WTC11 (cell line): ENCODE measurements at regions not wholly inside any gene's neighbourhood (a gene's known extent, or its start where the extent isn't known, plus 50 kb on each side); places are given as distances from the start of the nearest gene placed in this dataset.

ENCODE experiments used
- ATAC-seq: fragments of 200-7000 bp; cut with Tn5 transposase; 2 replicates; pipeline ENCODE4 v1.10.0; 2021; ENCODE audit warnings: mild to moderate bottlenecking, moderate library complexity
- CTCF ChIA-PET: fragments of 300-600 bp; sonication (Branson Sonifier 250); formaldehyde crosslinking; loops from one replicate; lab custom pipeline; 2021; ENCODE audit warnings: antibody characterized with exemption; lab: Charles Lee
- POLR2A ChIA-PET: fragments of 350-600 bp; sonication (Branson Sonifier 250); formaldehyde crosslinking; loops from one replicate; lab custom pipeline; 2021; ENCODE audit warnings: antibody characterized with exemption; lab: Charles Lee
- DNase-seq: peaks from one replicate; pipeline ENCODE4 v3.0.0; 2021; ENCODE audit warnings: low spot score
- H3K27ac Mint-ChIP-seq: 2 replicates; pipeline ENCODE4 v1.8.0; 2021; ENCODE audit warnings: mixed read lengths
- H3K27me3 Mint-ChIP-seq: 2 replicates; pipeline ENCODE4 v1.8.0; 2021; ENCODE audit warnings: low read depth, mild to moderate bottlenecking, moderate library complexity, mixed read lengths
- H3K36me3 Mint-ChIP-seq: 2 replicates; pipeline ENCODE4 v1.8.0; 2021; ENCODE audit warnings: mixed read lengths
- H3K4me1 Mint-ChIP-seq: 2 replicates; pipeline ENCODE4 v1.8.0; 2022; ENCODE audit warnings: mixed read lengths
- H3K4me3 Mint-ChIP-seq: 2 replicates; pipeline ENCODE4 v1.8.0; 2021; ENCODE audit warnings: mild to moderate bottlenecking, moderate library complexity, mixed read lengths
- H3K9me3 Mint-ChIP-seq: 2 replicates; pipeline ENCODE4 v1.8.0; 2021; ENCODE audit warnings: mixed read lengths
- ATF1 ChIP-seq: sonication (generic); formaldehyde crosslinking; IDR thresholded peaks from 2 replicates; pipeline ENCODE4 v1.8.1; 2023; ENCODE audit warnings: mild to moderate bottlenecking, moderate library complexity, missing genetic modification reagents
- CREB1 ChIP-seq: sonication (generic); formaldehyde crosslinking; IDR thresholded peaks from 2 replicates; pipeline ENCODE4 v1.8.0; 2023; ENCODE audit warnings: mild to moderate bottlenecking, missing genetic modification reagents
- CREM ChIP-seq: sonication (generic); formaldehyde crosslinking; IDR thresholded peaks from 2 replicates; pipeline ENCODE4 v1.8.1; 2022; ENCODE audit warnings: mild to moderate bottlenecking, missing genetic modification reagents, moderate library complexity
- FOXJ3 ChIP-seq: sonication (generic); formaldehyde crosslinking; IDR thresholded peaks from 2 replicates; pipeline ENCODE4 v1.9.0; 2021; ENCODE audit warnings: missing genetic modification reagents, mild to moderate bottlenecking, borderline replicate concordance
- FOXK1 ChIP-seq: sonication (generic); formaldehyde crosslinking; IDR thresholded peaks from 2 replicates; pipeline ENCODE4 v1.8.0; 2022; ENCODE audit warnings: mild to moderate bottlenecking, moderate library complexity, missing genetic modification reagents
- FOXP1 ChIP-seq: sonication (generic); formaldehyde crosslinking; IDR thresholded peaks from 2 replicates; pipeline ENCODE4 v1.8.0; 2022; ENCODE audit warnings: missing genetic modification reagents, mild to moderate bottlenecking, moderate library complexity, borderline replicate concordance
- JAZF1 ChIP-seq: fragments of 250-450 bp; sonication (Bioruptor Pico); IDR thresholded peaks from 2 replicates; pipeline ENCODE4 v1.9.0; 2021; ENCODE audit warnings: moderate library complexity, mild to moderate bottlenecking, inconsistent platforms
- OVOL2 ChIP-seq: fragments of 250-450 bp; sonication (Bioruptor Pico); IDR thresholded peaks from 2 replicates; pipeline ENCODE4 v1.9.0; 2021; ENCODE audit warnings: mild to moderate bottlenecking, borderline replicate concordance
- SP1 ChIP-seq: sonication (generic); formaldehyde crosslinking; conservative IDR thresholded peaks from 2 replicates; pipeline ENCODE4 v1.8.1; 2022; ENCODE audit warnings: missing genetic modification reagents
- TCF7 ChIP-seq: sonication (generic); formaldehyde crosslinking; IDR thresholded peaks from 2 replicates; pipeline ENCODE4 v1.8.0; 2022; ENCODE audit warnings: mild to moderate bottlenecking, low read depth, missing genetic modification reagents, moderate library complexity
- TP53 ChIP-seq: sonication (generic); formaldehyde crosslinking; IDR thresholded peaks from 2 replicates; pipeline ENCODE4 v1.8.1; 2023; ENCODE audit warnings: mild to moderate bottlenecking, missing genetic modification reagents
- ZNF263 ChIP-seq: sonication (generic); formaldehyde crosslinking; IDR thresholded peaks from 2 replicates; pipeline ENCODE4 v1.8.1; 2022; ENCODE audit warnings: low read depth, mild to moderate bottlenecking, moderate library complexity, missing genetic modification reagents
- TF ChIP-seq, protein P1 (sequence below): fragments of 250-450 bp; sonication (Bioruptor Pico); IDR thresholded peaks from 2 replicates; pipeline ENCODE4 v1.8.0; 2021; ENCODE audit warnings: mild to moderate bottlenecking
- TF ChIP-seq, protein P2 (sequence below): sonication (generic); formaldehyde crosslinking; IDR thresholded peaks from 2 replicates; pipeline ENCODE4 v1.8.1; 2023; ENCODE audit warnings: mild to moderate bottlenecking, missing genetic modification reagents, borderline replicate concordance
- TF ChIP-seq, protein P3 (sequence below): sonication (generic); formaldehyde crosslinking; IDR thresholded peaks from 2 replicates; pipeline ENCODE4 v1.8.0; 2022; ENCODE audit warnings: mild to moderate bottlenecking, missing genetic modification reagents
- TF ChIP-seq, protein P4 (sequence below): sonication (generic); formaldehyde crosslinking; conservative IDR thresholded peaks from 2 replicates; pipeline ENCODE4 v1.8.1; 2023; ENCODE audit warnings: mild to moderate bottlenecking, low read depth, missing genetic modification reagents, moderate library complexity

DNA sequence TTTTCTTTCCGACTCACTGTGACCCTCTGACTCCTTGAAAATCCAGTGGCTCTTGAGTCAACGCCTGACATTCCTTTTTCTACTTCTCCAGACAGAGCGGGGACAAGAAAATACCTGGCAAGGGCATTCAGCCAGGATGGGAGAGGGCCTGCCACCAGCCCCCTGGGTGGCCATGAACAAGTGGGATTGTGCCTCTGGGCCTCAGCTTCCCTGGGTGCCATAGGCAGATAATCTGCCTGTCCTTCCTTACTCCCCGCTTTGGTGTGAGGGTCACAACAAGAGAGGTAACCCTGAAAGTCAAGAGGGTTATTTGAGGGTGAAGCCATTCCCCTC, 613.9 kb upstream of the CADM1 start:
- no peak for DNase-seq
- ChIA-PET POLR2A (no interaction called here), CTCF (no interaction called here)
- peaks cover 20% of the 10 kb centered on the region for H3K9me3 Mint-ChIP-seq
- ATAC-seq = no peak
- peaks cover 5% of the 10 kb centered on the region for H3K36me3 Mint-ChIP-seq
- no peak overlapping the region for H3K4me3 Mint-ChIP-seq
- no peaks in the 10 kb centered on the region for H3K4me1 Mint-ChIP-seq
- peaks cover 35% of the 10 kb centered on the region for H3K27me3 Mint-ChIP-seq
- H3K27ac Mint-ChIP-seq = no peak overlapping the region
- TF ChIP-seq JAZF1 (CRISPR knock-in tag) (no peak), TCF7 (CRISPR knock-in tag) (no peak), CREM (CRISPR knock-in tag) (no peak), OVOL2 (CRISPR knock-in tag) (no peak), FOXP1 (CRISPR knock-in tag) (no peak), FOXJ3 (CRISPR knock-in tag) (no peak), FOXK1 (no peak)
- TF ChIP-seq, protein P1, sequence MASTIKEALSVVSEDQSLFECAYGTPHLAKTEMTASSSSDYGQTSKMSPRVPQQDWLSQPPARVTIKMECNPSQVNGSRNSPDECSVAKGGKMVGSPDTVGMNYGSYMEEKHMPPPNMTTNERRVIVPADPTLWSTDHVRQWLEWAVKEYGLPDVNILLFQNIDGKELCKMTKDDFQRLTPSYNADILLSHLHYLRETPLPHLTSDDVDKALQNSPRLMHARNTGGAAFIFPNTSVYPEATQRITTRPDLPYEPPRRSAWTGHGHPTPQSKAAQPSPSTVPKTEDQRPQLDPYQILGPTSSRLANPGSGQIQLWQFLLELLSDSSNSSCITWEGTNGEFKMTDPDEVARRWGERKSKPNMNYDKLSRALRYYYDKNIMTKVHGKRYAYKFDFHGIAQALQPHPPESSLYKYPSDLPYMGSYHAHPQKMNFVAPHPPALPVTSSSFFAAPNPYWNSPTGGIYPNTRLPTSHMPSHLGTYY (CRISPR knock-in tag) = no peak
- TF ChIP-seq, protein P2, sequence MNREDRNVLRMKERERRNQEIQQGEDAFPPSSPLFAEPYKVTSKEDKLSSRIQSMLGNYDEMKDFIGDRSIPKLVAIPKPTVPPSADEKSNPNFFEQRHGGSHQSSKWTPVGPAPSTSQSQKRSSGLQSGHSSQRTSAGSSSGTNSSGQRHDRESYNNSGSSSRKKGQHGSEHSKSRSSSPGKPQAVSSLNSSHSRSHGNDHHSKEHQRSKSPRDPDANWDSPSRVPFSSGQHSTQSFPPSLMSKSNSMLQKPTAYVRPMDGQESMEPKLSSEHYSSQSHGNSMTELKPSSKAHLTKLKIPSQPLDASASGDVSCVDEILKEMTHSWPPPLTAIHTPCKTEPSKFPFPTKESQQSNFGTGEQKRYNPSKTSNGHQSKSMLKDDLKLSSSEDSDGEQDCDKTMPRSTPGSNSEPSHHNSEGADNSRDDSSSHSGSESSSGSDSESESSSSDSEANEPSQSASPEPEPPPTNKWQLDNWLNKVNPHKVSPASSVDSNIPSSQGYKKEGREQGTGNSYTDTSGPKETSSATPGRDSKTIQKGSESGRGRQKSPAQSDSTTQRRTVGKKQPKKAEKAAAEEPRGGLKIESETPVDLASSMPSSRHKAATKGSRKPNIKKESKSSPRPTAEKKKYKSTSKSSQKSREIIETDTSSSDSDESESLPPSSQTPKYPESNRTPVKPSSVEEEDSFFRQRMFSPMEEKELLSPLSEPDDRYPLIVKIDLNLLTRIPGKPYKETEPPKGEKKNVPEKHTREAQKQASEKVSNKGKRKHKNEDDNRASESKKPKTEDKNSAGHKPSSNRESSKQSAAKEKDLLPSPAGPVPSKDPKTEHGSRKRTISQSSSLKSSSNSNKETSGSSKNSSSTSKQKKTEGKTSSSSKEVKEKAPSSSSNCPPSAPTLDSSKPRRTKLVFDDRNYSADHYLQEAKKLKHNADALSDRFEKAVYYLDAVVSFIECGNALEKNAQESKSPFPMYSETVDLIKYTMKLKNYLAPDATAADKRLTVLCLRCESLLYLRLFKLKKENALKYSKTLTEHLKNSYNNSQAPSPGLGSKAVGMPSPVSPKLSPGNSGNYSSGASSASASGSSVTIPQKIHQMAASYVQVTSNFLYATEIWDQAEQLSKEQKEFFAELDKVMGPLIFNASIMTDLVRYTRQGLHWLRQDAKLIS (CRISPR knock-in tag) = no peak
- TF ChIP-seq, protein P3, sequence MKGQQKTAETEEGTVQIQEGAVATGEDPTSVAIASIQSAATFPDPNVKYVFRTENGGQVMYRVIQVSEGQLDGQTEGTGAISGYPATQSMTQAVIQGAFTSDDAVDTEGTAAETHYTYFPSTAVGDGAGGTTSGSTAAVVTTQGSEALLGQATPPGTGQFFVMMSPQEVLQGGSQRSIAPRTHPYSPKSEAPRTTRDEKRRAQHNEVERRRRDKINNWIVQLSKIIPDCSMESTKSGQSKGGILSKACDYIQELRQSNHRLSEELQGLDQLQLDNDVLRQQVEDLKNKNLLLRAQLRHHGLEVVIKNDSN (CRISPR knock-in tag) = no peak

DNA sequence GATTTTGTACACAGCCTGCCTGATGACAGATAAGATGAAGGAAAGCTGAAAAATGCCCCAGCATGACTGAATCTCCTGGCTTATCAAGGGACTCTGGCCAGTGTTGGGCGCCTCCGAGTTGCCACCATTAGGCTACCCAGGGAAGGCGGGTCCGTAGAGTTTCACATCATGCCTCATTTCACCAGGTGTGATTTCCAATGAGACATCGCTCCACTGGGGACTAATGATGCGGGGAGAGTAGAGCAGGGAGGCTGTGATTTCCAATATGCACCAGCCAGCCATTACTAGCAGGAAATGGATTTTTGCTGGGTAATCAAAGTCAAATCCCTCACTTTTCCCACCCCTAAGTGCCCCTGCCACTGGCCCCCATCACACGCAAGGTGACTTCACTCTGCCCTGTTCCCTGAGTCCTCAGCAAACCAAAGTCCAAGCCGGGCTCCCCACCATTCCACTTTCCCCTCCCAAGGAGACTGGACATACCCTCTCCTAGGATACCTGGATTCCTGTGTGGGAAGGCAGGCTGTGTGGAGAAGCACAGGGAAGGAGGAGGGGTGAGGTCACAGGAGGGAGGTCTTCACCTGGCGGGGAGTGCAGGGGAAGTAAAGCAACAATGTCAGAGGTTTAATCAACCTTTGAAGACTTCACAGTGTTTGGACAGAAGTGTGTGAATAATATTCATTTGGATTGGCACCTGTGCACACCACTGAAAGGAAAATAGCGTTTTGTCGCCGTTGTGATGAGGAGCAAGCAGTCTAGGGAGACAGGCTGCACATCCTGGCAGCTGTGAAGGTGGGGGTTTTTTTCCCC, 613.3 kb upstream of the CADM1 start:
- no peak for DNase-seq
- Mint-ChIP-seq H3K4me1 (no peaks in the 10 kb centered on the region), H3K36me3 (peaks cover 6% of the 10 kb centered on the region), H3K9me3 (peaks cover 23% of the 10 kb centered on the region), H3K27me3 (peaks cover 41% of the 10 kb centered on the region), H3K27ac (no peak overlapping the region), H3K4me3 (no peak overlapping the region)
- ChIA-PET POLR2A (no interaction called here), CTCF (no interaction called here)
- TF ChIP-seq TP53 (CRISPR knock-in tag) = no peak
- no peak for TF ChIP-seq SP1
- TF ChIP-seq ATF1 (CRISPR knock-in tag) = no peak
- ATAC-seq = no peak

DNA sequence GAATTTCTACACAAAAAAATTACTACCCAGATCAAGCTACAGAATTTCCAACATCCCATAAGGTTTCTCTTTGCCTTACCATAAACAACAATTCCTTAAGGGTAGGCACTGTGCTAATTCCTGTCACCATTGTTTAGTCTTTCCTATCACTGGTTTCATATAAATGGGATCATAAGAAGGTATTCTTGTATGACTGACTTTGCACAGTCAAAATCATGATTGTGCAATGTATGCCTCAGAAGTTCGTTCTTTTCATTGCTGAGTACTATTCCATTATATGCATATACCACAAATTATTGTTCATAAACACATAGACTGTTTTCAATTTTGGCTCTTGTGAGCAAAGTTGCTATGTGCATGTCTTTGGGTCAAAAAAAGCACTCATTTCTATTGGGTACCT, 611.6 kb upstream of the CADM1 start:
- Mint-ChIP-seq H3K4me1 (no peaks in the 10 kb centered on the region), H3K36me3 (peaks cover 6% of the 10 kb centered on the region), H3K4me3 (no peak overlapping the region), H3K27me3 (peaks cover 58% of the 10 kb centered on the region)
- ATAC-seq = no peak
- TF ChIP-seq, protein P4, sequence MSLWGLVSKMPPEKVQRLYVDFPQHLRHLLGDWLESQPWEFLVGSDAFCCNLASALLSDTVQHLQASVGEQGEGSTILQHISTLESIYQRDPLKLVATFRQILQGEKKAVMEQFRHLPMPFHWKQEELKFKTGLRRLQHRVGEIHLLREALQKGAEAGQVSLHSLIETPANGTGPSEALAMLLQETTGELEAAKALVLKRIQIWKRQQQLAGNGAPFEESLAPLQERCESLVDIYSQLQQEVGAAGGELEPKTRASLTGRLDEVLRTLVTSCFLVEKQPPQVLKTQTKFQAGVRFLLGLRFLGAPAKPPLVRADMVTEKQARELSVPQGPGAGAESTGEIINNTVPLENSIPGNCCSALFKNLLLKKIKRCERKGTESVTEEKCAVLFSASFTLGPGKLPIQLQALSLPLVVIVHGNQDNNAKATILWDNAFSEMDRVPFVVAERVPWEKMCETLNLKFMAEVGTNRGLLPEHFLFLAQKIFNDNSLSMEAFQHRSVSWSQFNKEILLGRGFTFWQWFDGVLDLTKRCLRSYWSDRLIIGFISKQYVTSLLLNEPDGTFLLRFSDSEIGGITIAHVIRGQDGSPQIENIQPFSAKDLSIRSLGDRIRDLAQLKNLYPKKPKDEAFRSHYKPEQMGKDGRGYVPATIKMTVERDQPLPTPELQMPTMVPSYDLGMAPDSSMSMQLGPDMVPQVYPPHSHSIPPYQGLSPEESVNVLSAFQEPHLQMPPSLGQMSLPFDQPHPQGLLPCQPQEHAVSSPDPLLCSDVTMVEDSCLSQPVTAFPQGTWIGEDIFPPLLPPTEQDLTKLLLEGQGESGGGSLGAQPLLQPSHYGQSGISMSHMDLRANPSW (CRISPR knock-in tag) = no peak
- no peak for TF ChIP-seq ZNF263
- TF ChIP-seq CREB1 (CRISPR knock-in tag) = no peak
- TF ChIP-seq, protein P1 (CRISPR knock-in tag) = no peak
- TF ChIP-seq, all 79 proteins: peak for 0
- DNase-seq = no peak
- ChIA-PET POLR2A (no interaction called here), CTCF (no interaction called here)
- Mint-ChIP-seq H3K27ac (no peak overlapping the region), H3K9me3 (peaks cover 23% of the 10 kb centered on the region)
